ENCODE measurements at regions not wholly inside any gene's neighbourhood (a gene's known extent, or its start where the extent isn't known, plus 50 kb on each side); places are given as distances from the start of the nearest gene placed in this dataset.

DNA sequence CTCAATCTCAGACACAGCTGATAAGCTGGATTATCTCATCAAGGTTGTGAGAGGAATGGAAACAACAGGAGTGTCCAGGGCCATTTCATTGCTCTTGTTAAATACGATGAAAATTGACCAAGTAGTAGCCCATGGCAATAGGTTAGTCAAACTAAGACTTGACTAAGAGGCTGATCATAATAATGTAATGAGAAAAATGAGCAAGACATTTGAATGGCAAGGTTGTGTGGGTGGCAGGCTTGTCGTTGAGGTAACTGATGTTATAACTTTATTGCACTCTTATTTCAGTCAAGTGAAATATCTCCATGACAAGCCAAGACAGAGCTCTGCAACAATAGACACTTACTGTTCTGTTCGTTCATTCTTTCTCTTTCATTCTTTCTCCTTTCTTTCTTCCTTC, 532.0 kb downstream of the GATA3 start:
- Histone ChIP-seq H3K36me3 (no peaks in the 10 kb centered on the region), H3K27ac (no peak overlapping the region), H3K9me3 (no peaks in the 10 kb centered on the region), H3K27me3 (no peaks in the 10 kb centered on the region), H3K4me1 (no peaks in the 10 kb centered on the region), H3K4me3 (no peak overlapping the region)
- no peak for DNase-seq (ENCODE audit: extremely low spot score in 2 of 2)
- intact Hi-C loops (cut with DNase I): no loop called here
- TF ChIP-seq POLR2AphosphoS5 (IDR thresholded peaks at IDR 0.05; ENCODE audit: insufficient read depth in 1 of 2, low read depth in 1 of 2) (no peak), CTCF (IDR thresholded peaks at IDR 0.05) (no peak), POLR2A (IDR thresholded peaks at IDR 0.05) (no peak)

DNA sequence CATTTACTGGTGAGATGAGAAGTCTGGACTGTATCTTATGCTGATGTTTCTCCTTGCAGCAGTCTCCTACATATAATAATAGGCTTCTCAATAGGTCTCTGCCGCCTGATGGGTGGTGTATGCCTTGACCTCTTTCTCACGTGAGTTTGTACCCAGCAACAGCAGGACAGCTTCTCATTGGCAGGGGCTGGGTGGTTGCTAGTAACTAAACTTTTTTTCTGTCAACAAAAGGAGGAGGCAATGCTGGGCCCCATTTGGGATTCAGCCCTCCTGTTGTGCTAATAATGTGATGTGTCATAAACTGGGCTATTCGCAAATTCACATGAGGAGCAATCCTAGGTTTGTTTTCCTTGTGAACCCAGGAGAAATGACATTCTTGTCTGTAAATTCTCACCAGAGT, 533.6 kb downstream of the GATA3 start:
- no peak overlapping the region for H3K4me3 ChIP-seq
- H3K27ac ChIP-seq: no peak overlapping the region
- intact Hi-C loops (cut with DNase I): no loop called here

DNA sequence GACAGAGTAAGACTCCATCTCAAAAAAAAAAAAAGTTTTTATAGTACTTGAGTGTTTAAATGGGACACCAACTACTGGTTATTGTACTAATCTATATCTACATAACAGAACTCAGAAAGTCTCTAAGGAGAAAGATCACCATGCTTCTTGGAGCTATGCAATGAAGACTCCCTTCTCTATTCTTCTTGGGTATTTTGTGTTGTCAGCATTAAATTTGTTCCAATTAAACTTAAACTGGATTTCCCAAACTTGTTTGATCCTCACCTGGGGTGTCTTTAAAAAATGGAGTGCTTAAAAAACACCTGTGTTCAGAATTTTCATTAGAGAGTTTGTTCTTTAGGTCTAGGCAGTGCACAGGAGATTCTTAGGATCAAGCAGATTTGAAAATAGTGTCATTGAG, 536.0 kb downstream of the GATA3 start:
- no peaks in the 10 kb centered on the region for H3K9me3 ChIP-seq
- no peaks in the 10 kb centered on the region for H3K27me3 ChIP-seq
- no peak overlapping the region for H3K4me3 ChIP-seq
- intact Hi-C loops (cut with DNase I): no loop called here
- H3K27ac ChIP-seq: no peak overlapping the region
- no peak for TF ChIP-seq POLR2A (IDR thresholded peaks at IDR 0.05)
- TF ChIP-seq POLR2AphosphoS5 (IDR thresholded peaks at IDR 0.05; ENCODE audit: insufficient read depth in 1 of 2, low read depth in 1 of 2): no peak
- no peak for TF ChIP-seq CTCF (IDR thresholded peaks at IDR 0.05)
- DNase-seq (ENCODE audit: extremely low spot score in 2 of 2): no peak
- no peaks in the 10 kb centered on the region for H3K36me3 ChIP-seq
- no peaks in the 10 kb centered on the region for H3K4me1 ChIP-seq

More for the DNA sequence above, 533.6 kb downstream of the GATA3 start:
- Histone ChIP-seq H3K27me3 (no peaks in the 10 kb centered on the region), H3K4me1 (no peaks in the 10 kb centered on the region), H3K9me3 (no peaks in the 10 kb centered on the region), H3K36me3 (no peaks in the 10 kb centered on the region)
- TF ChIP-seq CTCF (IDR thresholded peaks at IDR 0.05) (no peak), POLR2A (IDR thresholded peaks at IDR 0.05) (no peak), POLR2AphosphoS5 (IDR thresholded peaks at IDR 0.05; ENCODE audit: insufficient read depth in 1 of 2, low read depth in 1 of 2) (no peak)
- DNase-seq (ENCODE audit: extremely low spot score in 2 of 2): no peak

- H3K36me3 ChIP-seq: no peaks in the 10 kb centered on the region
- no peaks in the 10 kb centered on the region for H3K27me3 ChIP-seq
- TF ChIP-seq POLR2A (IDR thresholded peaks at IDR 0.05) (no peak), POLR2AphosphoS5 (IDR thresholded peaks at IDR 0.05; ENCODE audit: insufficient read depth in 1 of 2, low read depth in 1 of 2) (no peak), CTCF (IDR thresholded peaks at IDR 0.05) (no peak)
- no peak overlapping the region for H3K27ac ChIP-seq
- H3K4me1 ChIP-seq: no peaks in the 10 kb centered on the region
- H3K4me3 ChIP-seq: no peak overlapping the region
- H3K9me3 ChIP-seq: no peaks in the 10 kb centered on the region
- intact Hi-C loops (cut with DNase I): no loop called here
- DNase-seq (ENCODE audit: extremely low spot score in 2 of 2): no peak
Measured at GRCh38 chr10:8591640-8592039, 537.2 kb downstream of the GATA3 start.

DNA sequence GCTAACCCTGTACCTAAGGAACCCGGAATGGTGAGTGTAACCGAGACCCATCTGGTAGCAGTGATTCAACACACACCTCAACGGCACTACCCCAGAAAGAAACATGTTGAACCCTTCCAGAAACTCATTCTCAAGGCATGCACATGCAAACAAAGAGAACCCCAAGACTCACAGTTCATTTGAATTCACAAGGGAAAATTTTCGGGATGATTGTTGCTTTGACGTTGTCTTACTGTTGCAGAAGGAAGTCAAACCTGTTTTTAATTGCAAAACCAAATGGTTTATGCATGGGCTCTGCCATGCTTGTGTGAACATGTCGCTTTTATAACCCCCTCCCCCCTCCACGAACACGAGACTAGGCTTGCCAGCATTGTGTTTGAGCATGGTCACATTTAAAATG, 539.7 kb downstream of the GATA3 start:
- Histone ChIP-seq H3K4me3 (no peak overlapping the region), H3K36me3 (no peaks in the 10 kb centered on the region), H3K9me3 (no peaks in the 10 kb centered on the region), H3K27me3 (no peaks in the 10 kb centered on the region), H3K27ac (no peak overlapping the region), H3K4me1 (no peaks in the 10 kb centered on the region)
- intact Hi-C loops (cut with DNase I): no loop called here
- no peak for TF ChIP-seq CTCF (IDR thresholded peaks at IDR 0.05)
- TF ChIP-seq POLR2A (IDR thresholded peaks at IDR 0.05): no peak
- no peak for TF ChIP-seq POLR2AphosphoS5 (IDR thresholded peaks at IDR 0.05; ENCODE audit: insufficient read depth in 1 of 2, low read depth in 1 of 2)
- no peak for DNase-seq (ENCODE audit: extremely low spot score in 2 of 2)
